ENCODE measurements at regions not wholly inside any gene's neighbourhood (a gene's known extent, or its start where the extent isn't known, plus 50 kb on each side); places are given as distances from the start of the nearest gene placed in this dataset.

GRCh38 chr4:17238633-17239032 is 273.3 kb downstream of the QDPR start:
- WGBS, 2 donors: 93 to 94% methylated on average over 6 of the region's 6 CpGs
- no peaks in the 10 kb centered on the region for H3K9me3 ChIP-seq (ENCODE audit: control insufficient read depth in 4 of 4, insufficient read depth in 3 of 4, low read length in 3 of 4)
- no peak overlapping the region for H3K9ac ChIP-seq (ENCODE audit: insufficient read depth in 1 of 2, low read length in 2 of 2)
- DNase-seq (no peak), ATAC-seq (ENCODE audit: insufficient read depth, low FRiP score) (no peak)
- no peak overlapping the region for H3K27ac ChIP-seq (ENCODE audit: low read depth in 1 of 2, low read length in 1 of 2)
- H3K27me3 ChIP-seq (ENCODE audit: control insufficient read depth in 3 of 3, insufficient read depth in 3 of 3, low read length in 2 of 3): no peaks in the 10 kb centered on the region
- no peak overlapping the region for H3K4me3 ChIP-seq
- TF ChIP-seq, protein P1, sequence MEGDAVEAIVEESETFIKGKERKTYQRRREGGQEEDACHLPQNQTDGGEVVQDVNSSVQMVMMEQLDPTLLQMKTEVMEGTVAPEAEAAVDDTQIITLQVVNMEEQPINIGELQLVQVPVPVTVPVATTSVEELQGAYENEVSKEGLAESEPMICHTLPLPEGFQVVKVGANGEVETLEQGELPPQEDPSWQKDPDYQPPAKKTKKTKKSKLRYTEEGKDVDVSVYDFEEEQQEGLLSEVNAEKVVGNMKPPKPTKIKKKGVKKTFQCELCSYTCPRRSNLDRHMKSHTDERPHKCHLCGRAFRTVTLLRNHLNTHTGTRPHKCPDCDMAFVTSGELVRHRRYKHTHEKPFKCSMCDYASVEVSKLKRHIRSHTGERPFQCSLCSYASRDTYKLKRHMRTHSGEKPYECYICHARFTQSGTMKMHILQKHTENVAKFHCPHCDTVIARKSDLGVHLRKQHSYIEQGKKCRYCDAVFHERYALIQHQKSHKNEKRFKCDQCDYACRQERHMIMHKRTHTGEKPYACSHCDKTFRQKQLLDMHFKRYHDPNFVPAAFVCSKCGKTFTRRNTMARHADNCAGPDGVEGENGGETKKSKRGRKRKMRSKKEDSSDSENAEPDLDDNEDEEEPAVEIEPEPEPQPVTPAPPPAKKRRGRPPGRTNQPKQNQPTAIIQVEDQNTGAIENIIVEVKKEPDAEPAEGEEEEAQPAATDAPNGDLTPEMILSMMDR (IDR thresholded peaks at IDR 0.05; ENCODE audit: control extremely low read depth, extremely low read depth): no peak
- peaks cover 0 to 8% (median 0%) of the 10 kb centered on the region in 5 donors for H3K4me1 ChIP-seq (ENCODE audit: control insufficient read depth in 5 of 5, insufficient read depth in 5 of 5, low read length in 5 of 5)
- H3K36me3 ChIP-seq (ENCODE audit: control insufficient read depth in 4 of 4, insufficient read depth in 4 of 4, low read length in 4 of 4): no peaks in the 10 kb centered on the region

DNA sequence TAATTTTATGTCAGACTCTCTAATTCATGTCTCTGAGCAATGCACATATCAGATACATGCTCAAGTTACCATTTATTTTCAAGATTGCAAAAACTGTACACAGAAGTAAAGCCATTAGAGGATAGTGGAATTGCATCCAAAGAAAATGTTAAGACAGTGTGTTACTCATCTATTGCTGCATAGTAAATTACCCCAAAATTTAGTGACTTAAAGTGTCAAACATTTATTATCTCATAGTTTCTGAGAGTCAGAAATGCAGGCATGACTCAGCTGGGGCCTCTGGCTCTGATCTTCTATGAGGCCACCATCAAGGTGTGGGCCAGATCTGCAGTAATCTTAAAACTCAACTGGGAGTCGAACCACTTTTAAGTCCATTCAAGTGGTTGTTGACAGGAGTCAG is 275.2 kb downstream of the QDPR start:
- WGBS, 2 donors: 74 to 92% methylated on average over 1 of the region's 1 CpG
- ATAC-seq (ENCODE audit: insufficient read depth, low FRiP score): no peak

DNA sequence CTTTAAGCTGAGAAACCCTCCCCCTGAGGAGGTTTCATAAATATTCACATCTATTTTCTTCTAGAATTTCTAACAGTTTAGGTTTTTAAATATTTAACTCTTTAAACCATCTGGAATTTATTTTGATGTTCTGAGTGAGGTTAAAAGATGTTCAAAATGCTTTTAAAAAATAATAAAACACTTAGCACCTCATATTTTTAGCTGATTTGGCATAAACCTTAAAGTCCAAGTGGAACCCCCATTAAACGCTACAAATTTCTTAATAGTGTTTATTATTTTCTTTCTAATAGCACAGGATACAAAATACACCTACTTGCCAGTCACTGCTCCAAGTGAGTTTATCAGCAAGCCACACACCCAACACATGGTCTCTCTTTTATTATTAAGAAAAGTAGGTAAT is 277.2 kb downstream of the QDPR start:
- Histone ChIP-seq H3K9me3 (ENCODE audit: control insufficient read depth in 4 of 4, insufficient read depth in 3 of 4, low read length in 3 of 4) (no peaks in the 10 kb centered on the region), H3K4me1 (ENCODE audit: control insufficient read depth in 5 of 5, insufficient read depth in 5 of 5, low read length in 5 of 5) (peaks cover 0 to 6% (median 2%) of the 10 kb centered on the region in 5 donors), H3K27ac (ENCODE audit: low read depth in 1 of 2, low read length in 1 of 2) (no peak overlapping the region), H3K9ac (ENCODE audit: insufficient read depth in 1 of 2, low read length in 2 of 2) (no peak overlapping the region), H3K4me3 (no peak overlapping the region), H3K36me3 (ENCODE audit: control insufficient read depth in 4 of 4, insufficient read depth in 4 of 4, low read length in 4 of 4) (no peaks in the 10 kb centered on the region), H3K27me3 (ENCODE audit: control insufficient read depth in 3 of 3, insufficient read depth in 3 of 3, low read length in 2 of 3) (no peaks in the 10 kb centered on the region)
- ATAC-seq (ENCODE audit: insufficient read depth, low FRiP score): no peak
- DNase-seq: no peak
- TF ChIP-seq, protein P1 (IDR thresholded peaks at IDR 0.05; ENCODE audit: control extremely low read depth, extremely low read depth): no peak
- WGBS, 2 donors: 84 to 97% methylated on average over 1 of the region's 1 CpG

More for the DNA sequence above, 275.2 kb downstream of the QDPR start:
- H3K4me1 ChIP-seq (ENCODE audit: control insufficient read depth in 5 of 5, insufficient read depth in 5 of 5, low read length in 5 of 5): peaks cover 0 to 6% (median 4%) of the 10 kb centered on the region in 5 donors
- H3K9me3 ChIP-seq (ENCODE audit: control insufficient read depth in 4 of 4, insufficient read depth in 3 of 4, low read length in 3 of 4): no peaks in the 10 kb centered on the region
- no peaks in the 10 kb centered on the region for H3K36me3 ChIP-seq (ENCODE audit: control insufficient read depth in 4 of 4, insufficient read depth in 4 of 4, low read length in 4 of 4)
- H3K9ac ChIP-seq (ENCODE audit: insufficient read depth in 1 of 2, low read length in 2 of 2): no peak overlapping the region
- H3K27ac ChIP-seq (ENCODE audit: low read depth in 1 of 2, low read length in 1 of 2): no peak overlapping the region
- no peak overlapping the region for H3K4me3 ChIP-seq
- TF ChIP-seq, protein P1 (IDR thresholded peaks at IDR 0.05; ENCODE audit: control extremely low read depth, extremely low read depth): no peak
- no peak for DNase-seq
- no peaks in the 10 kb centered on the region for H3K27me3 ChIP-seq (ENCODE audit: control insufficient read depth in 3 of 3, insufficient read depth in 3 of 3, low read length in 2 of 3)
